Uterus (tissue), 2 donors: ENCODE measurements at regions not wholly inside any gene's neighbourhood (a gene's known extent, or its start where the extent isn't known, plus 50 kb on each side); places are given as distances from the start of the nearest gene placed in this dataset.

Experiments
- POLR2A ChIP-seq, 2 donors: fragments of 450-650 bp; IDR thresholded peaks; one replicate each; pipeline ENCODE4 v1.6.1; 2016; ENCODE audit warnings: antibody characterized with exemption in 2 of 2, mild to moderate bottlenecking in 1 of 2, moderate library complexity in 1 of 2
- TF ChIP-seq, protein P1 (sequence below), 4 experiments: fragments of 200-600 bp in 2 of 4; fragments of 450-650 bp in 2 of 4; sonication (generic) in 2 of 4; IDR thresholded peaks; one replicate each; pipeline ENCODE4 v1.5.1; 2016 to 2019; ENCODE audit warnings: antibody characterized with exemption in 4 of 4, mild to moderate bottlenecking in 2 of 4, moderate library complexity in 1 of 4

DNA sequence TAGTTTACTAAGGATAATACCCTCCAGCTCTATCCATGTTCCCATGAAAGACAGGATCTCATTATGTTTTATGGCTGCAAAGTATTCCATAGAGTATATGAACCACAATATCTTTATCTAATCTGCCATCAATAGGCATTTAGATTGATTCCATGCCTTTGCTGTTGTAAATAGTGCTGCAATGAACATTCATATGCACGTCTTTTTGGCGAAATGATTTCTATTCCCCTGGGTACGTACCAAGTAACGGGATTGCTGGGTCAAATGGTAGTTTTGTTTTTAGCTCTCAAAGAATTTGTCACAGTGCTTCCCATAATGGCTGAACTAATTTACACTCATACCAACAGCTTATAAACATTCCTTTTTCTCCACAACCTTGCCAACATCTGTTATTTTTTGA lies 750.9 kb downstream of the BRINP3 start:
- TF ChIP-seq, protein P1, sequence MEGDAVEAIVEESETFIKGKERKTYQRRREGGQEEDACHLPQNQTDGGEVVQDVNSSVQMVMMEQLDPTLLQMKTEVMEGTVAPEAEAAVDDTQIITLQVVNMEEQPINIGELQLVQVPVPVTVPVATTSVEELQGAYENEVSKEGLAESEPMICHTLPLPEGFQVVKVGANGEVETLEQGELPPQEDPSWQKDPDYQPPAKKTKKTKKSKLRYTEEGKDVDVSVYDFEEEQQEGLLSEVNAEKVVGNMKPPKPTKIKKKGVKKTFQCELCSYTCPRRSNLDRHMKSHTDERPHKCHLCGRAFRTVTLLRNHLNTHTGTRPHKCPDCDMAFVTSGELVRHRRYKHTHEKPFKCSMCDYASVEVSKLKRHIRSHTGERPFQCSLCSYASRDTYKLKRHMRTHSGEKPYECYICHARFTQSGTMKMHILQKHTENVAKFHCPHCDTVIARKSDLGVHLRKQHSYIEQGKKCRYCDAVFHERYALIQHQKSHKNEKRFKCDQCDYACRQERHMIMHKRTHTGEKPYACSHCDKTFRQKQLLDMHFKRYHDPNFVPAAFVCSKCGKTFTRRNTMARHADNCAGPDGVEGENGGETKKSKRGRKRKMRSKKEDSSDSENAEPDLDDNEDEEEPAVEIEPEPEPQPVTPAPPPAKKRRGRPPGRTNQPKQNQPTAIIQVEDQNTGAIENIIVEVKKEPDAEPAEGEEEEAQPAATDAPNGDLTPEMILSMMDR (IDR thresholded peaks at IDR 0.05) = no peak
- no peak for TF ChIP-seq POLR2A (IDR thresholded peaks at IDR 0.05)
